ENCODE measurements at regions not wholly inside any gene's neighbourhood (a gene's known extent, or its start where the extent isn't known, plus 50 kb on each side); places are given as distances from the start of the nearest gene placed in this dataset.
"Not testable (repeated sequence)": the region's sequence is repeated elsewhere in the genome, so short reads cannot be mapped to it uniquely, and the experiment has no call there.

DNA sequence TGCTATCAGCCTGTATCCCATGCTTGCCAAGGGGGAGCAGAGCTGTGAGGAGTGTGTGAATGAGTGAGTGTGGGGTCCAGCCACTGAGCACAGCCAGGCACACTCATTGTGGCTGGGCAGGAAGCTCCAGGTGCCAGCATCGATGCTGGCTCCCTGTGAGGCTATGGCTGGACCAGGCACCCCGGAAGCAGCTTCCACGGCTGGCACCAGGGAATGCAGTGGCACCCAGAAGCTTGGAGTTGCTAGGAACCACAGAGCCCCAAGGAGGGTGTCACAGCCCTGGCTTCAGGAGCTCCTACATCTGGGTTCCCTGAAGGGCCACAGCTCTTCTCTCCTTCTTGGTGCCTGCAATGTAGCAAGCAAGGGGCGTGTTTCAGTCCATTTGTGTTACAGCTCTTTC lies 625.9 kb upstream of the RAG2 start:
- DNase-seq = no peak

DNA sequence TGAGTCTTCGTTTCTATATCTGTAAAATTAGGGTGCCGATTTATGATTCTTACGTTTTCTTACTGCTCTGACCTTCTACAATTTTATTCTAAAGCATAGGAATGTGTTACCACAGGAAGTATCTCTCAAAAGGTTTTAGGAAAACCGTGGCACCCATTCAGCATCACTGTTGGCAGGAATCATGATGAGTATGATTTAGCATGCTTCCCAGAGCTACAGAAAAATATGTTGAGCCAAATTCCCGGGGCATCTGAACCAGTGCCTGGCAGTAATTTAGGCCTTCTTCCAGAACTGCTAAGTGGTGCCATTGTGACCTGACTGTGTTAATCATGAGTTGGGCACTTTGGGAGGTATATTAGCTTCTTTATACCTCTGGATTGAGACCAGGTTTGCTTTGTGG lies 605.0 kb upstream of the RAG2 start:
- DNase-seq = no peak

DNA sequence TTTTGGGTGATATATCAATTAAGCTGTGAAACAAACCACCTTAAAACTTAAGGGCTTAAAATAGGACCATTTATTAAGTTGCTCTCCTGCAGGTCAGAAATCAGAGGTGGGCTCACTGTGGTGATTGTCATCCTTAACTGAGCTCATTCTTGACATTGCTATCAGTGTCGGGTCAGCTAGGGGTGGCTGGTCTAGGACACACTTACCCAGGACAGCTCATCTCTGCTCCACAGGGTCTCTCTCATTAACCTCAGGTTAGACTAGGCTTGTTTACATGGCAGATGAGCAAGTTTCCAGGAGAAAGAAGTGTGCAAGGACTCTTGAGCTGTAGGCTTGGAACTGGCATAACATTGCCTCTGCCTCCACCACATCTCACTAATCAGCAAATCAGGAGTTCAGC lies 601.0 kb upstream of the RAG2 start:
- DNase-seq = no peak

DNA sequence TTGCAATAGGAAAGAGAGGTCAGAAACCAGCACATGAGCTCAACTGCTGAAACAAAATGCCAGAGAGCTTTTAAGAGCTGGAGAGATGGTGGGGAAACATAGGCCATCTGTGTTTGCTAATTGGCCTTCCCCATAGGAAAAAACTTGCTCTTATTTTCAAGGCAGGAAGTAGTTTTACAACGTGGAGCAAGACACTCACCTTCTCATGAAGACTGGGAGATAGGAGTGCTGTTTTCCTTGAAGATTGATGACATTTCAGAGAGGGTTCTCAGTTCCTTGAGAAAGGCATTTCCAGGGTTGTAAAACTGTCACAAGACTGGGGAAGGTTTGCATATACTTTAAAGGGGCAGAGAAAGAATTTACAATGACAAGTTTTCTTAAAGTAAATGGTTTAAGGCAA lies 586.3 kb upstream of the RAG2 start:
- DNase-seq = no peak

DNA sequence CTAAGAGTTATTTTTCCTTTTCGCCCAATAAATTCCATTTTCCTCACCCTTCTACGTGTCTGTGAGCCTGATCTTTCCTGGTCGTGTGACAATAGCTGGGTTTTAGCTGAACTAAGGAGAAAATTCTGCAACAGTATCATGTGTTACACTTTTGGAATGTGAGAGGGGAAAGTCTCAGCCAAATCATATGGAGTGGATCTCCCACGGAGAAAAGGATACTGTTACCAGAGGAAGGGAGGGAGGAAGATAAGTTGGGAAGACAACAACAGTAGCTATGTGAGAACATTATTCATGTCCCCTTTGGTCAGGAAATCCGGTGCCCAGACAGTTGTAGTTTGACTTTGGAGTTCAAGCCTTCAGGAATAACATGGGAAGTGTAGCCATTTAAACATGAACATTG lies 584.0 kb upstream of the RAG2 start:
- no peak for DNase-seq

DNA sequence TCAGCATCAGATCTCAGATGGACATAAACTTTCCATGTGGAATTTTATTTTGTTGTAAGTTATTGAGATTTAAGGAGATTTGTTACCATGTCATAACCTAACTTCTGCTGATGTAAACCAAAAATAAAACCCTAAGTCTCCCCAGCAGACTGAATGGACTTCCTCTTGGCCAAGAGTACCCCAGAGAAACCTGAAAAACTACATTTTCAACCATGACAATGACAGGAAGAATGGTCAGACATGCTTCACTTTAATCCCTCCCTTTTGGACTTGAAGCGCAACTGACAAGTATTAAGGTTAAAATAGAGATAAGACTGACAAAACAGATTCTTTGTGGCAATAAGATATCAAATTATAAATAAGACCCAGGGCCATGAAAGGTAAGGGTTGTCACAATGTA lies 579.7 kb upstream of the RAG2 start:
- no peak for DNase-seq

DNA sequence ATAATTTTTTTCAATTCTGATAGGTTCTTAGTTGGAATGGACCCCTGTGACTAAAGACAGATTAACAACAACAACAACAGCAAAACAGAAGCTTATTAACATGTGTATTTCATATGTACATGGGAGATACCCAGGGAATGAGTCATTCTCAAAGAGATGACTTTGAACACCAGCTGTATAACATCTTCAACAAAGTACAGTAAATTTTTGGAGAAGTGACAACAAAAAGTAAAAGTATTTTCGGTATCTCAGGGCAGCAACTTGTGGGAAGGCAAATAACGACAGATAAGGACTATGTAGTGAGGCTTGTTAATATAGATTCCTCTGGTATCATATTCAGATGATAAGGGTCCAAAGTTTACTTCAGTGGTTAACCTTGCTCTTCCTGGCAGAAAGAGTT lies 573.4 kb upstream of the RAG2 start:
- DNase-seq = no peak

DNA sequence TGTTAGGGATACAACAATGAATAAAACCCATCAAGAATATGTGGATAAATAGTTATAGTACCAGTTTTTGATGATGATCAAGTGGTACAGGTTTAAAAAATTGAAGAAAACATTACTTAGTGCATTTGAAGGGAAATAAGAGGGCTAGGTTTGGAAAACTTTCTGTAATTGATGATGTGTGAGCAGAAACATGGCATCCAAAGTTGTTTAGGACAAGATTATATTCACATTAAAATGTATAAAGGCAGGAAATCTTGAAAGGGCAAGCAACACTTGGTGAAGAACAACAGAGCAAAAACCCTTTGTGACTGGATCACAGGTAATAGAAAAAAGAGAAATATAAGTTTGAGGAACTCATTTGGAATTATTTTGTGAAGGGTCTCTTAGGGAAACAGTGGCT lies 572.3 kb upstream of the RAG2 start:
- no peak for DNase-seq

DNA sequence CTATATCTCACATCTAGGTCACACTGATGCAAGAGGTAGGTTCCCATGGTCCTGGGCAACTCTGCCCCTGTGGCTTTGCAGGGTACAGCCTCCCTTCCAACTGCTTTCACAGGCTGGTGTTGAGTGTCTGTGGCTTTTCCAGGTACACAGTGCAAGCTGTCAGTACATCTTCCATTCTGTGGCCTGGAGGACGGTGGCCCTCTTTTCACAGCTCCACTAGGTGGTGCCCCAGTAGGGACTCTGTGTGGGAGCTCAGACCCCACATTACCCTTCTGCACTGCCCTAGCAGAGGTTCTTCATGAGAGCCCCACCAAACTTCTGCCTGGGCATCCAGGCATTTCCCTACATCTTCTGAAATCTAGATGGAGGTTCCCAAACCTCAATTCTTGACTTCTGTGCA lies 547.4 kb upstream of the RAG2 start:
- not testable (repeated sequence) for DNase-seq

DNA sequence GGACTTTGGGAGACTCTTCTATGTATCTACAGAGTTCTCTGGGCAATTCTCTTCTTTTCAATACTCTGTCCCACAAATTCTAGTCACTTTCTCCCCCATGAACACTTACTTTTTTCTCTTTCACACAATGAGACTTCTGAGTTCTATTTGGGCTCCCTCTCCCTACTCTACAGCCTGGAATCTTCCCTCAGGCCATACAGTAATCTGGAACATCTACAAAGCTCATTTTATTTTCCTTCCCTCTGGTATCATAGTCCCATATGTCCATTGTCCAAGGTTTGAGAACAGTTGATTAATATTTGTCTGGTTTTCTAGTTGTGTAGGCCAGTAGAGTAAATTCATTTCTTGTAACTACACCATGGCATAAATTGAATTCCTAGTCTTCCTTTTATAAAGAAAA lies 544.6 kb upstream of the RAG2 start:
- no peak for DNase-seq

DNA sequence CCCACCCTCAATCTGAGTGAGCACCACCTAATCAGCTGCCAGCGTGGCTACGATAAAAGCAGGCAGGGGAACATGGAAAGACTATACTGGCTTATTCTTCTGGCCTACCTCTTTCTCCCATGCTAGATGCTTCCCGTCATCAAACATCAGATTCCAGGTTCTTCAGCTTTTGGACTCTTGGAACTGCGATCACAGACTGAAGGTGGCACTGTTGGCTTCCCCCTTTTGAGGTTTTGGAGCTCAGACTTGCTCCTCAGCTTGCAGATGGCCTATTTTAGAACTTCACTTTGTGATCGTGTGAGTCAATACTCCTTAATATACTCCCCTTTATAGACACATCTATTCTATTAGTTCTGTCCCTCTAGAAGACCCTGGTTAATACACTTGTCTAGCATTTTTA lies 543.7 kb upstream of the RAG2 start:
- no peak for DNase-seq

DNA sequence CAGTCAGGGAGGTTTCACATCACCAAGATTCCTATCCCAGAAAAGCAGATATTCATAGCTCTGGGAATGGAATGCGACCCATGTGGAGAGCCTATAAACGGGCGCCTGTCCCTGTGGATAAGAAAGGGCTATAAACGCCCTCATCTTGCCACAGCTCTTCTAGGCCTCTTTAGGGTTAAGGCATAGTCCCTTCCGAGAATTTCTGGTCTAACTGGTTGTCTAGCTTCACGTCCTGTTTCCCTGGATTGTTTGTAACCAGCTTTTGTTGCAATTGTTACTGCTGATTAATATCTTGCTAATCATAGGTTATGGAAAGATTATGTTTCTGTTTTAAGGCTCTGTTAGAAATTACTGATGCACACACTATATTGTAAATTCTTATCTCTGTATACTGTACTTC lies 537.6 kb upstream of the RAG2 start:
- DNase-seq = not testable (repeated sequence)

DNA sequence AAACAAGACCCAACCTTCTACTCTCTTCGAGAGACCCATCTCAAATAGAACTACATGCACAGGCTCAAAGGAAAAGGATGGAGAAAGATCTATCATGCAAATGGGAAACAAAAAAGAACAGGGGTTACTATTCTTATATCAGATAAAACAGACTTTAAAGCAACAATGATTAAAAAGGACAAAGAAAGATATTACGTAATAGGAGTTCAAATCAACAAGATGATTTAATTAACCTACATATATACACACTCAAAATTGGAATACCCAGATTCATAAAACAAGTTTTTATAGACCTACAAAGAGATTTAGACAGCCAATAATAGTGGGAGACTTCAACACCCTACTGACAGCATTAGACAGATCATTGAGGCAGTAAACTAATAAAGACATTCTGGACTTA lies 536.6 kb upstream of the RAG2 start:
- no peak for DNase-seq

DNA sequence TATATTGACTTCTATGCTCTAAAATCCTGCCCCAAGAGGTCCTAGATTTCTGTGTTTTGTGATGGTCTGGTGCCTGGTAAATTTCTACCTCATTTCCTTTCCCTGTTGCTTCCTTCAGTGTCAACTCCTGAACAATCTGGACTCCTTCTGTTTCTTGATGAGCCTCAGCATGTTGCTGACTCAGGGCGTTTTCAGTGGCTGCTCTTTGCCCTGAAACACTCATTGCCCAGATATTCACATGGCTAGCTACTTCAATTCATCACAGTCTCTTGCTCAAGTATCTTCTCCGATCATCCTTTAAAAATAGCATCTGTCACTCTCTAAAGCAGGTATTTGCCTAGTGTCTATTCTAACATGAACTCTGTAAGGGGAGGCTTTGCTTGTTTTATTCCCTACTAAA lies 526.3 kb upstream of the RAG2 start:
- no peak for DNase-seq

DNA sequence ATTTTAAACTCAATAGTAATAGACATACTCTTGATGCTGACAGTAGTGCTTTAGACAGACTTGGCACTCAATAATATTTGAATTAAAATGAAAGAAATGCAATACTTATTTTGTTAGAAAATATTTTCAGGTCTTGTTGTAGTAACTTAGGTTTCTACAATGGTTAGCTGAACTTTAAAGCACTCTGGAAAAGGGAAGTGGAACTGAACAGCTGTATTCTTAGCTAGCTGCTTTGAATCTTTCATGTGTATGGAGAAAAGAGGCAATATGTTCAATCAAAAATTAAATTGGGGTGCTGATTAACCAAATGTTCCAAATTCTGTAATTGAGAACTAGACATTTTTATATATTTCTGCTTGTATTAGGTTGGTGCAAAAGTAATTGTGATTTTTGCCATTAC lies 517.9 kb upstream of the RAG2 start:
- DNase-seq = no peak

DNA sequence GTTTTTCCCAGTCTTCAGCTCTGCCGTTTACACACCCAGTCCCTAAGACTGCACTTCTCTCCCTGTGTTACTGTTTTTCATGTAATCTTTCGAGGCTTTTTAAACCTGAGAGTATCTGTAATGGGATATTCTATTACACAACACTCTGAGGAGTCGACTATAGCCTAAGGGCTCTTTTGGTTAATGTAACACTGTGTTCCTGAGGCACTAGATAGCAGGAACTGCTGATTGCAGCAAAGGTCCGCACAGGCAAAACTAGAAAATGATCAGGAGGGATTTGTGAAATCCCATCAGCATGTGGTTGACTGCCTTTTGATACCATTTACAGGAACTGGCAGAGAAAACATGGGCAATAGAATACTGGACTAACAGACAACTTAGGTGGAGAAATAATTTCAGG lies 512.3 kb upstream of the RAG2 start:
- no peak for DNase-seq

DNA sequence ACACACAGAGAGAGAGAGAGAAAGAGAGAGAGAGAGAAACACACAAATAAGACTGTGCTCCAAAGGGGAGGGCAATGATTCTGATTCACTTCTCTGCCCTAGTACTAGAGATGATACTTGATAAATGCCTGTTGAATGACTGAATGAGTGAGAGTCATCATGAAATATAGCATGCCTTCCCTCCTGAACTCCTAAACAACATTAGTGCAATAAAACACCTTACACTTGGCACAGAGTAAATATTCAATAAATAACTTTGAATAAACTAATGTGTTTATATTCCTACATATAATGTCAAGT lies 511.2 kb upstream of the RAG2 start:
- no peak for DNase-seq

DNA sequence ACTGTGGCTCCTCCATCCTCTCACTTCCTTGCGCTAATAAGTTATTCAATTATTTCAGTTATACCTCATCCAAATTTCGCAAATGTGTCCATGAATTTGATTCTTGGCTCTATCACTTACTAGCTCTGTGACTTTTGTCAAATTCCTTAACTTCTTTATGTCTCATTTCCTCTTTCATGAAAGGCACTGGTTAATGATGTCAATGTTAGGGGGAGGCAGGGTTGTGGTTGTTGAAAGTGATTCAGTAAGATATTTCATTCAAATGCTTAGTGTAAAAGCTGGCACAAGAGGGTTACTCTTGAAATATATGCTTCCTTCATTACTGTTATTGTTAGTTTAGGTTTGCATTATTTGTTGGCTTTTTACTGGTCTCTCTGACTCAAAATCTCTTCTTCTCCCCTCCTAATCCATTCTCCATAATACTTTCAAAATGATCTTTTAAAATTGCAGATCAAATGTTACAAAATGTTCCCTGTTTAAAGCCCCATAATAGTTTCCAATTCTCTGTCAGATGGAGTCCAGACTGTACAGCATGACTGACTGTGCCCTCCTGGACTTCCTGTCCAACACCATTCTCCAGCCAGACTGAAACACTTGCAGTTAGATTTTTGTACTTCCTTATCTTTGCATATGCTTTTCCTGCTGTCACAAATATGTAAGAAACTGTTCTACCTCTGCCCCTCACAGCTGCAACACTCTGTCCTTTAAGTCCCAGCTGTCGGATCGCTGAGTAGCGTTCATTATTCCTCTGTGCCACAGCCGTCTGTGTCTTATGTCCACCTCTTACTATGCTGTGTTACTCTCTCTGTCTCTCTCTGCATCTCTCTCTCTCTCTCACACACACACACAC lies 510.6 kb upstream of the RAG2 start:
- DNase-seq = no peak

DNA sequence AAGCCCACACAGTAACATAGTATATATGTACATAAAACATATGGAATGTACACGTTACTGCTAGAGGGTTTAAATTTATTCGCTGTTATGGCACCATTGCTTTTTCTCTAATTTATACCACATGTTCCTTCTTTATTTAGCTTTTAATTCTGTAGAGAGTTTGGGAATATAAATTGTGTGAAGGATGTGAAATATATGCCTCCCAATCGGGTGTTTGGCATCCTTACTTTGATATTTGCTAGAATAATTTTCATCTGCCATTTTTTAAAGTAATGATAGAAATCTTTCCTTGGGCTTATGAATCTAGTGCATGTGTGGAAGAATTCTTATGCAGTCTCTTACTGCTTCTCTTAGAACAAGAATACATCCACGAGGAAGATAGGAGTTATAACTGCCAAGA lies 509.8 kb upstream of the RAG2 start:
- DNase-seq = no peak

DNA sequence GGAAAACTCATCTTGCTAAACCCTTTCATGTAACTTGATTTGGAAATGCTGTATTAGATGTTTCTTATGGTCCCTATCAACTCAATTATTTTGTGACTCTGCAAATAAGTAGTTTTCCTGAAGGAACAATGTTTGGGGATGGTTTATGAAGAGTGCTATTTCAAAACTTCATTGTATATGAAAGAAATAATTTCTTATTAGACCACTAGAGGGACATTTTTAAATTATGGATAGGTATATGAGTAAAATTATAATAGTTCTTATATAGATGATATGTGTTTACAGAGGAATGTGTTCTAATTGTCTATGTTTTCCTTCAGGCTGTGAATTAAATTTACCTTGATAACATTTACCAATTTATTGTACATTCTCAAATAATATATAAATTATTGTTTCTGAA lies 509.4 kb upstream of the RAG2 start:
- no peak for DNase-seq

DNA sequence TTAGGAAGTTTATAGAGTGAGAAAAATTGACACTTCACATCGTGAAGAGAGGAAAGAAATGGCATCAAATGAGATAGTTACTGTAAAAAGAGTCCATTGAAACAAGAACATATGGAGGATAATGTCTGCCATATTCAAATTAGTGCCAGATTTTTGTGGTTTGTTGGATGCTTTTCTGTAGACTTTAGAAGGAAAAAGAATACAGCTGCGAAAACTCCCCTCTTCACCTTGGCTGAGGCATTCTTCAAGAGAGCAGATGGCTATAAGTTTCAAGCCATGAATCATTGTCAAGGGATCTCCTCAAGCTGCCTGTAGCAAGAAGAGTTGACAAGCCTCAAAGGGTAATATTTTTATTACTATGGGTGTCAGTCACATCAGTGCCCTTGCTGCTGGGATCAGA lies 507.4 kb upstream of the RAG2 start:
- no peak for DNase-seq

DNA sequence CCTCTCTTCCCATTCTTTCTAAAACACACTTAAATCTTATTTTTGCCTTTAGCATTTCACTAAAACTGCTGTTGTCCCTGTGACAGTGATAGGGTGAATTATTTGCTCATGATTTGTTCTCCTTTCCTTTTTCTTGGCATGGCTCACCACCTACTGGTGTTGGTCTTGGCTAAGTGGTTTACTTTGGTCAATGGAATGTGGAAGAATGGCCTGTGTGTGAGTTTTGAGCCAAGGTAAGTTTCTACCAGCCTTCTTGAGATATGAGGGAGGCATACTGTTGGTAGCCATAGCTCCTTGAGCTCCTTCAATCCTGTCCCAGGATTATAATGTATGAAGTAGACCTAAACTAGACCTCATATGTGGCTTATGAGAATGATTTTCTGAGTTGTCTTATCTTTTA lies 506.3 kb upstream of the RAG2 start:
- DNase-seq = no peak

DNA sequence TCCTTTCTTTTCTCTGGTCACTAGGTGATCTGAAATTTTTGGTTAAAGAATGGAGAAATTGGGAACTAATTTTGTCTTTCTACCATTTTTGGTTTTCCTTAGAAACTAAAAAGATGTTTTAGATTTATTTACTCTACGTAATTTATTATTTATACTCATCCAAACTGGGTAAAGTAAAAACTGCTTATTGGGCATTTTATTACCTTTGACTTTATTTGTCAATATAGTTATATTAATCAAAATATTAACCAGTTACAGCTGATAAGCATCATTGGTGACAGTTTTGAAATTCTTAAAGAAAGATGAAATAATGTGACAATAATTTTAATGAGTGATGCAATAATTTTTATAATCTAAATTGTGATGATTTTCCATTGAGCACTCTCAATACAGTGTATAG lies 502.0 kb upstream of the RAG2 start:
- DNase-seq = no peak

DNA sequence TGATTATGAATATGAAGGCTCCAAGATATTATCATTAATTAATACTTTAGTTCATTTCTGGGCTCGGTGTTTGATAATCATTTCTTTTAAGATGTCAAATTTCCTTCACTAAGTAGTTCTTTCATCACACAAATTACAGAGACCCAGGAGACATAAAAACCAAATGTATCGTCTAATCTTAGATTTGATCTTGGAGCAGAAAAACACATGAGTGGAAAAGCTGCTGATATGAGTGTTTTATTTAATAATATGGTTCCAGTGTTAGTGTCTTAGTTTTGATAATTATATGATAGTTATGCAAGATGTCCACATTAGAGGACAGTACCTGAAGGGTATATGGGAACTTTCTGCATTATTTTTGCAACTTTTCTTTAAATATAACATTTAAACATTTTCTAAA lies 494.5 kb upstream of the RAG2 start:
- DNase-seq = no peak

DNA sequence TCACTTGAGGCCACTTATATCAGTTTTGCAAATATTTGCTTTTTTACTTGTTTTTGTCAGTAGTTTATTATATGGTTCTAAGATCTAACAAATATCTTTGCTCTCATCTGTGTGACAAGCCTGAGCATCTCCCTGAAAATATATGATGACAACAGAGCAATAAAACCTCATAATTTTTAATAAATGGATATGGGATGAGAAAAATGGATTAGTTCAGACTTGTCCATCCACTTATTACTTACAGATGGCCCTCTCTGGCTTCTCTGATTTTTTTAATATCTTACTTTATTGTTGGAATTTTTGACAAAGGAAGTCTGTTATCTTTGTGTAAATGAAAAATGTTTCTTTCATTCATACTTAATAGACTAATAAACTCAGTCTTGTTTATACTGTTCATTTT lies 491.4 kb upstream of the RAG2 start:
- DNase-seq = no peak

DNA sequence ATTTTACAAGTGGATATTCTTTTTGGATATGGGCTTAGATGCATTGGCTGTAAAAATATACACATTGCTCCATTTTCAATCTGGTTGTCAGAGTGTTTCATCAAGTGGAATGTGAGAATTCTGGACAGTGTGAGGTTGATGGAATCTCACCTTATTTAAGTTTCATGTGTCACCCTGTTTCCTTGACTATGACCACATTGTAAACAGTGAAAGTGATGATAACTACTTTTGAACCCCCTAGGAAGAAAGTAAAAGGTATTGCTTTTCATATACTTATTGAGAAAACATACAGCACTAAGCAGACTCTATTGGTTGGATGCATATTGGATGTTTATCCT lies 490.5 kb upstream of the RAG2 start:
- DNase-seq = no peak
